Anterior cingulate cortex (tissue), 58 donors: ENCODE measurements at regions not wholly inside any gene's neighbourhood (a gene's known extent, or its start where the extent isn't known, plus 50 kb on each side); places are given as distances from the start of the nearest gene placed in this dataset.
"Not testable (repeated sequence)": the region's sequence is repeated elsewhere in the genome, so short reads cannot be mapped to it uniquely, and the experiment has no call there.

Experiments
- DNase-seq, 58 donors: peaks; one replicate each; lab custom pipeline; 2025; lab: John Stamatoyannopoulos, UW

GRCh38 chr10:42883993-42884983 is 101.7 kb downstream of the BMS1 start:
- no peak for DNase-seq

GRCh38 chr10:42885491-42886270 is 103.1 kb downstream of the BMS1 start:
- DNase-seq: no peak

- no peak for DNase-seq
These were observed 105.3 kb downstream of the BMS1 start for GRCh38 chr10:42887734-42888503.

- peak in 2 of 58 donors; percentile 11 to 13 for DNase-seq
These were observed 106.0 kb downstream of the BMS1 start for GRCh38 chr10:42888504-42889095.

GRCh38 chr10:42896735-42897134 is 114.1 kb downstream of the BMS1 start:
- no peak for DNase-seq

GRCh38 chr10:42898037-42898960 is 115.7 kb downstream of the BMS1 start:
- no peak for DNase-seq

- no peak for DNase-seq
These were observed 116.4 kb downstream of the BMS1 start for GRCh38 chr10:42899036-42899435.

- DNase-seq: not testable (repeated sequence)
These were observed 117.8 kb downstream of the BMS1 start for GRCh38 chr10:42900346-42900745.

- DNase-seq: no peak
These were observed 128.8 kb downstream of the BMS1 start for GRCh38 chr10:42911359-42911758.

- no peak for DNase-seq
These were observed 134.4 kb downstream of the BMS1 start for GRCh38 chr10:42916974-42917373.

- no peak for DNase-seq
These were observed 135.2 kb downstream of the BMS1 start for GRCh38 chr10:42917821-42918220.

- DNase-seq: no peak
These were observed 139.4 kb downstream of the BMS1 start for GRCh38 chr10:42921951-42922350.

GRCh38 chr10:42924484-42924883 is 141.9 kb downstream of the BMS1 start:
- no peak for DNase-seq

GRCh38 chr10:42926843-42927242 is 144.2 kb downstream of the BMS1 start:
- DNase-seq: no peak

- DNase-seq: no peak
These were observed 145.5 kb downstream of the BMS1 start for GRCh38 chr10:42928064-42928463.

- DNase-seq: no peak
These were observed 146.6 kb downstream of the BMS1 start for GRCh38 chr10:42929236-42929635.

GRCh38 chr10:42929993-42930392 is 146.9 kb upstream of the RET start:
- DNase-seq: no peak

- no peak for DNase-seq
These were observed 146.2 kb upstream of the RET start for GRCh38 chr10:42930516-42931192.

GRCh38 chr10:42932116-42932515 is 144.8 kb upstream of the RET start:
- DNase-seq: no peak
